ENCODE measurements at regions not wholly inside any gene's neighbourhood (a gene's known extent, or its start where the extent isn't known, plus 50 kb on each side); places are given as distances from the start of the nearest gene placed in this dataset.

- no peak for DNase-seq (ENCODE audit: low read depth)
- no peak overlapping the region for H3K4me3 ChIP-seq (ENCODE audit: low read length)
- no peak for TF ChIP-seq CTCF (IDR thresholded peaks at IDR 0.05; ENCODE audit: insufficient read depth, low read depth, low read length, missing control alignments)
Measured at GRCh38 chr1:82598812-82599211, 798.1 kb downstream of the ADGRL2 start.

DNA sequence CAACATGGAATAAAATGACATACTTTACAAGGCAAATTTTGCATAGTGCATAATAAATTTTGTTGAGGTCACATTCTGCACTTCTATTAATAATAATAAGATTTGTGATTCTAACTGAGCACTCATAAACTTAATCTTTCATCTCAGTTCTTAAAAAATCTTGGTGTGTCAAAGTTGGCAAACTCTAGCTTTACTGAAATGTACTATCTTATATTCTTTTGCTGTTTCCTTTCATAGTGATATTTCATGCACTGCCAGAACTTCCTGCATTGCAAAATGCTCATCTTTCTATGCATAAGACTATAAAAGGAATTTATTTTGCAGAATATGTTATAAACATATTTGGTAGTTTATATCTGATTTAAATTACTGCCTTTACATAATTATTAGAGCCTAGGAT, 797.6 kb downstream of the ADGRL2 start:
- TF ChIP-seq CTCF (IDR thresholded peaks at IDR 0.05; ENCODE audit: insufficient read depth, low read depth, low read length, missing control alignments) = no peak
- DNase-seq (ENCODE audit: low read depth) = no peak
- H3K4me3 ChIP-seq (ENCODE audit: low read length) = no peak overlapping the region

DNA sequence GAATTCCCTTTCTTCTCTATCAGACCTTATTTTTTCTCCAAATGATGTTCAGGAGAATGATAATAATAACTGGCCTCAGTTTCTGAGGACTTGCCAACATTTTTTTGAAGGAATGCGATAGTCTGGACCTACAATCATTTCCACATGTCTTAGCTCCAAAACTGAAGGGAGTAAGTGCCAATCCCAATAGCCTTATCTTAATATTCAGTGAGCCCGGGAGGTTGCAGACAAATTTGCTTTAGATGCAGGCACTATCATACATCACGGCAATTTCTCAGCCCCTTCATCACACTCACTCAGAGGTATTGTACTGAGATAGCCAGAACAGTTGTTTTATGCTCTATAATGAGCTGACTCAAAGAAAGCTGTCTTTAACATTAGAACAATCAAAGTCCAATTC, 796.9 kb downstream of the ADGRL2 start:
- TF ChIP-seq CTCF (IDR thresholded peaks at IDR 0.05; ENCODE audit: insufficient read depth, low read depth, low read length, missing control alignments) = no peak
- H3K4me3 ChIP-seq (ENCODE audit: low read length) = no peak overlapping the region
- no peak for DNase-seq (ENCODE audit: low read depth)

- DNase-seq (ENCODE audit: low read depth) = no peak
- H3K4me3 ChIP-seq (ENCODE audit: low read length) = no peak overlapping the region
- TF ChIP-seq CTCF (IDR thresholded peaks at IDR 0.05; ENCODE audit: insufficient read depth, low read depth, low read length, missing control alignments) = no peak
Measured at GRCh38 chr1:82597141-82597540, 796.4 kb downstream of the ADGRL2 start.

DNA sequence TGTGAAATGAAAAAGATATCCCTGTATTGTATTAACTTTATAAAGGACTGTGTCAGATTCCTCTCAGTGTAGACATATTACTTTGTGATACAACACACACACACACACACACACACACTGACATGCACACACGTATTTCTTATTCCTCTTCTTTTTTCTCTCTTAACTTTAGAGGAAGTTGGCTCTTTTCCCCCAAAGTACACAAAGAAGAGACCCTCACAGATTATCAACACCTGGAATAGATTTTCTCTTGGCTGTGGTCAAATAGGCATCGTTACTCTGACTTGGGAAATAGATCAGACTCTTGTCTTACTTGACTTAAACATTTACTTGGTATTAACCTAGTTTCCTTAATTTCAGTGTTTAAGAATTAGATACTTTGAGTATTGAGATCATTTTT, 792.8 kb downstream of the ADGRL2 start:
- no peak for TF ChIP-seq CTCF (IDR thresholded peaks at IDR 0.05; ENCODE audit: insufficient read depth, low read depth, low read length, missing control alignments)
- H3K4me3 ChIP-seq (ENCODE audit: low read length) = no peak overlapping the region
- no peak for DNase-seq (ENCODE audit: low read depth)

DNA sequence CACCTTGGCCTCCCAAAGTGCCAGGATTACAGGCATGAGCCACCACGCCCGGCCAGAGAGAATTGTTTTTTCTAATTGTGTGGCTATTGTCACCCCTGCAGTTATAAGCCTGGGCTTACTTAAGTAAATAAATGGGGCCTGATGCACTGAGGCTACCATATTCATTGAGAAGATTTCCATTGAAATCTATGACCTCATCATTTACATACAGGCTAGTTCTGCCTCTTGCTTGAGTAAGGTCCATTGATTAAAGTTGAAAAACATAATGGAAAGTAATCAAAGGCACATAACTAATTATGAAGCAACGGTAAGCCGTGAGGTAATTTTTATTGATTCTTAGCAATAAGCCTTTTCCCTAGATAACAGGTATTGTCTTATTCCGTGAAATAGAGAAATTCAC, 788.9 kb downstream of the ADGRL2 start:
- TF ChIP-seq CTCF (IDR thresholded peaks at IDR 0.05; ENCODE audit: insufficient read depth, low read depth, low read length, missing control alignments) = no peak
- H3K4me3 ChIP-seq (ENCODE audit: low read length) = no peak overlapping the region
- no peak for DNase-seq (ENCODE audit: low read depth)

DNA sequence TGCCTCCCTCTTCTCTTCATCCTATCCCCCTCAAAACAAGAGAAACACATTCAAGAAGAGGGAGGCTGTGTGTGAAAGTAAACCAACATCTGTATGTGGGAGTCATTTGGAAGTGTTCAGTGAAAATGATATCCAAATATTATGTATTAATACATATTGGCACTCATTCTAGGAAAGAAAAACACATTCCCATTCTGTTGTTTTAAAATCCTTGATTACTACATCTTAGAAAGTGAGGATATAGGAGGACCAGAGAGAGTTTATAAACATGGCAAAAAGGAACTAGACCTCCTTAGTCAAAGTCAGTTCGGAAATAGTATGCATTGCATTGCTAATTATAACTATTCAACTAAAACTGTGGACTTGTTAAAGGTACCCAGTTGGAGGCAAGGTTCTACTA, 786.6 kb downstream of the ADGRL2 start:
- TF ChIP-seq CTCF (IDR thresholded peaks at IDR 0.05; ENCODE audit: insufficient read depth, low read depth, low read length, missing control alignments) = no peak
- H3K4me3 ChIP-seq (ENCODE audit: low read length) = no peak overlapping the region
- no peak for DNase-seq (ENCODE audit: low read depth)
